MCF 10A (cell line): ENCODE measurements at regions not wholly inside any gene's neighbourhood (a gene's known extent, or its start where the extent isn't known, plus 50 kb on each side); places are given as distances from the start of the nearest gene placed in this dataset.

Experiments
- BruUV-seq: library from RNA; stranded (reverse); fragments of 400-500 nt; replicated peaks from 2 replicates; lab custom pipeline; 2021; lab: Mats Ljungman, UMichigan
- CTCF ChIA-PET: fragments of 300-600 bp; sonication (Branson Sonifier 250); formaldehyde crosslinking; extraction: SDS; loops from one replicate; lab custom pipeline; 2021; ENCODE audit warnings: antibody characterized with exemption, inconsistent platforms; lab: Yijun Ruan, JAX
- POLR2A ChIA-PET: fragments of 300-600, 350-650 bp; sonication (Branson Sonifier 250); formaldehyde crosslinking; extraction: SDS; loops from one replicate; lab custom pipeline; 2020; ENCODE audit warnings: antibody characterized with exemption, inconsistent platforms; lab: Yijun Ruan, JAX
- DNase-seq: peaks from one replicate; pipeline ENCODE4 v3.0.0-alpha.2; 2018; ENCODE audit not compliant: unreplicated experiment
- H3K27ac Mint-ChIP-seq: one replicate; pipeline ENCODE4 v1.8.0; 2022; ENCODE audit warnings: mild to moderate bottlenecking, low read depth, mixed read lengths; ENCODE audit not compliant: unreplicated experiment
- H3K27me3 Mint-ChIP-seq: one replicate; pipeline ENCODE4 v1.8.0; 2022; ENCODE audit warnings: mixed read lengths; ENCODE audit not compliant: insufficient read depth, unreplicated experiment
- H3K36me3 Mint-ChIP-seq: one replicate; pipeline ENCODE4 v1.8.0; 2022; ENCODE audit warnings: mild to moderate bottlenecking, moderate library complexity, mixed read lengths; ENCODE audit not compliant: insufficient read depth, unreplicated experiment
- H3K4me1 Mint-ChIP-seq: one replicate; pipeline ENCODE4 v1.8.0; 2022; ENCODE audit warnings: mixed read lengths; ENCODE audit not compliant: insufficient read depth, unreplicated experiment
- H3K4me3 Mint-ChIP-seq: one replicate; pipeline ENCODE4 v1.8.0; 2022; ENCODE audit warnings: mild to moderate bottlenecking, moderate library complexity, mixed read lengths; ENCODE audit not compliant: unreplicated experiment
- H3K9me3 Mint-ChIP-seq: one replicate; pipeline ENCODE4 v1.8.0; 2022; ENCODE audit warnings: mixed read lengths; ENCODE audit not compliant: unreplicated experiment
- intact Hi-C: fragments of 100-400 bp; cut with micrococcal nuclease; formaldehyde crosslinking; loops from 2 replicates; pipeline ENCODE4 v1.14.1; 2022
- TF ChIP-seq, protein P1 (sequence below): fragments of 200-600 bp; IDR thresholded peaks from one replicate; pipeline ENCODE4 v1.8.0; 2022; ENCODE audit warnings: antibody characterized with exemption, mild to moderate bottlenecking; ENCODE audit not compliant: unreplicated experiment

DNA sequence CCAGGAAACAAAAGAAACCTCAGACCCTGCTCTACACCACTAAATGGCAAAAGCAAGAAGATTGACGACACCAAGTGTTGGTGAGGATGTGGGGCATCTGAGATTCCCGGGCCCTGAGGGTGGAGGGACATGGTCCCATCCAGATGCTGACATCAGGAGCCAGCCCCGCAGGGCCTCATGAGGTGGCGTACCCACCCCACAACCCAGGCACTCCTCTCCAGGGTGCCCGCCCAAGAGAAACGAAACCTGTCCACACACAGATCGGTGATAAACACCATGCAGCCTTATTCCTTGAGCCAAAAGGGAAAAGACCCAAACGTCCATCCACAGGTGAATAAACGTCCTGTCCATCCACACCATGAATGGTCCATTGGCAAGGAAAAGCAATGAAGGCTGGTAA, 54.8 kb upstream of the C14orf180 start:
- peaks cover 16% of the 10 kb centered on the region for H3K27me3 Mint-ChIP-seq
- CTCF ChIA-PET = interaction anchor here (0.6 kb wide), 1 partner anchor 338 kb away, joined by 3 read pairs; no protein-coding TSS in a partner anchor
- POLR2A ChIA-PET = no interaction called here
- BruUV-seq = no TSS peak
- DNase-seq = no peak
- H3K9me3 Mint-ChIP-seq = peaks cover 19% of the 10 kb centered on the region
- intact Hi-C loops = no loop called here
- no peak overlapping the region for H3K4me3 Mint-ChIP-seq
- H3K4me1 Mint-ChIP-seq = no peaks in the 10 kb centered on the region
- TF ChIP-seq, protein P1, sequence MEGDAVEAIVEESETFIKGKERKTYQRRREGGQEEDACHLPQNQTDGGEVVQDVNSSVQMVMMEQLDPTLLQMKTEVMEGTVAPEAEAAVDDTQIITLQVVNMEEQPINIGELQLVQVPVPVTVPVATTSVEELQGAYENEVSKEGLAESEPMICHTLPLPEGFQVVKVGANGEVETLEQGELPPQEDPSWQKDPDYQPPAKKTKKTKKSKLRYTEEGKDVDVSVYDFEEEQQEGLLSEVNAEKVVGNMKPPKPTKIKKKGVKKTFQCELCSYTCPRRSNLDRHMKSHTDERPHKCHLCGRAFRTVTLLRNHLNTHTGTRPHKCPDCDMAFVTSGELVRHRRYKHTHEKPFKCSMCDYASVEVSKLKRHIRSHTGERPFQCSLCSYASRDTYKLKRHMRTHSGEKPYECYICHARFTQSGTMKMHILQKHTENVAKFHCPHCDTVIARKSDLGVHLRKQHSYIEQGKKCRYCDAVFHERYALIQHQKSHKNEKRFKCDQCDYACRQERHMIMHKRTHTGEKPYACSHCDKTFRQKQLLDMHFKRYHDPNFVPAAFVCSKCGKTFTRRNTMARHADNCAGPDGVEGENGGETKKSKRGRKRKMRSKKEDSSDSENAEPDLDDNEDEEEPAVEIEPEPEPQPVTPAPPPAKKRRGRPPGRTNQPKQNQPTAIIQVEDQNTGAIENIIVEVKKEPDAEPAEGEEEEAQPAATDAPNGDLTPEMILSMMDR = no peak
- H3K27ac Mint-ChIP-seq = no peak overlapping the region
- H3K36me3 Mint-ChIP-seq = no peaks in the 10 kb centered on the region

DNA sequence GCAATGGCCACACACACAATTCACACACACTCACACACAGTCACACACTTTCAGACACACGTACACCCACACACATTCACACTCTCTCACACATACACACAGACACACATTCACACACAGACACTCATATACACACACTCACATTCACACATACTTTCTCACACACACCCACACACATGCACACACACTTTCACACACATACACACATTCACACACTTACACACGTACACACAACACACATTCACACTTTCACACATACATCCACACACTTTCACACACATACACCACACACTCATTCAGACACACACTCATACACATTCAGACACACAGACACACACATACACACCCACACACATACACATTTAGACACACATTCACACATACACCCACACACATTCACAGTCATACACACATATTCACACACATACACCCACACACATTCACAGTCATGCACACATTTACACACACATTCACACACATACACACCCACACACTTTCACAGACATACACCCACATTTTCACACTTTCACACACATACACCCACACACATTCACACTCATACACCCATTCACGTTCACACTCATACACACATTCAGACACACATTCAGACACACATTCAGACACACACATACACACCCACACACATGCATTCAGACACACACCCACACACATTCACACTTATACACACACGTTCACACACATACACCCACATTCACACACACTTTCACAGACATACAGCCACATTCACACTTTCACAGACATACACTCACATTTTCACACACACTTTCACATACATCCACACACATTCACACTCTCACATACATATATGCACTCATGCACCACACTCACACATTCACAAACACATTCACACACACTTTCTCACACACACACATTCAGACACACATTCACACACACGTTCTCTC, 52.6 kb upstream of the C14orf180 start:
- Mint-ChIP-seq H3K9me3 (peaks cover 19% of the 10 kb centered on the region), H3K4me3 (no peak overlapping the region), H3K4me1 (peaks cover 7% of the 10 kb centered on the region), H3K27me3 (no peaks in the 10 kb centered on the region), H3K27ac (no peak overlapping the region), H3K36me3 (no peaks in the 10 kb centered on the region)
- TF ChIP-seq, protein P1 = no peak
- POLR2A ChIA-PET = no interaction called here
- DNase-seq = no peak
- CTCF ChIA-PET = no interaction called here
- no TSS peak for BruUV-seq
- intact Hi-C loops = no loop called here

- Mint-ChIP-seq H3K4me3 (no peak overlapping the region), H3K36me3 (no peaks in the 10 kb centered on the region), H3K4me1 (peaks cover 13% of the 10 kb centered on the region), H3K27me3 (no peaks in the 10 kb centered on the region), H3K9me3 (peaks cover 19% of the 10 kb centered on the region), H3K27ac (no peak overlapping the region)
- TF ChIP-seq, protein P1 = no peak
- intact Hi-C loops = no loop called here
- no peak for DNase-seq
- no TSS peak for BruUV-seq
- ChIA-PET POLR2A (interaction anchor here (0.6 kb wide), 1 partner anchor 590 kb away, joined by 4 read pairs; no protein-coding TSS in a partner anchor), CTCF (no interaction called here)
Measured at GRCh38 chr14:104527857-104528459, 51.6 kb upstream of the C14orf180 start.

DNA sequence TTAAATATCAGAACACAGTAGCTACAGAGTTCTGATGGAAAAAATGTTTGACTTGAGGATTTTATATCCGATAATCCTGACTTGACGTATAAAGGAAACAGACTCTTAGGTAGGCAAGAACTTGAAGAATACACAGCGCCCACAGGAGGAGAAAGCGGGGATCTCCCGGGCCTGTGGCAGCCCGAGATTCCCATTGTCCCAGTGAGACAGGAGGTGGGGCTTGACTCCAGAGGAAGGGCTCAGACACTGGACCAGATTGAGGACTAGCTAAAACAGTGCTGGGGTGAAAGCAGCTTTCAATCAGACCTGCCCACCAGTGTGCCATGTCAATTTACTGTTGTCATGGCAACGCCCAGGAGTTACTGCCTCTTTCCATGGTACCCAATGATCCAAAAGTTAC, 51.1 kb upstream of the C14orf180 start:
- TF ChIP-seq, protein P1 = no peak
- Mint-ChIP-seq H3K9me3 (peaks cover 19% of the 10 kb centered on the region), H3K27ac (no peak overlapping the region), H3K36me3 (no peaks in the 10 kb centered on the region), H3K4me1 (peaks cover 13% of the 10 kb centered on the region), H3K27me3 (no peaks in the 10 kb centered on the region), H3K4me3 (no peak overlapping the region)
- POLR2A ChIA-PET = interaction anchor here (0.6 kb wide), 1 partner anchor 590 kb away, joined by 4 read pairs; no protein-coding TSS in a partner anchor
- DNase-seq = no peak
- CTCF ChIA-PET = no interaction called here
- BruUV-seq = no TSS peak
- intact Hi-C loops = no loop called here
